ENCODE measurements at regions not wholly inside any gene's neighbourhood (a gene's known extent, or its start where the extent isn't known, plus 50 kb on each side); places are given as distances from the start of the nearest gene placed in this dataset.
A peak's percentile ranks its signal among the peaks of the same experiment; 100 is the strongest.

DNA sequence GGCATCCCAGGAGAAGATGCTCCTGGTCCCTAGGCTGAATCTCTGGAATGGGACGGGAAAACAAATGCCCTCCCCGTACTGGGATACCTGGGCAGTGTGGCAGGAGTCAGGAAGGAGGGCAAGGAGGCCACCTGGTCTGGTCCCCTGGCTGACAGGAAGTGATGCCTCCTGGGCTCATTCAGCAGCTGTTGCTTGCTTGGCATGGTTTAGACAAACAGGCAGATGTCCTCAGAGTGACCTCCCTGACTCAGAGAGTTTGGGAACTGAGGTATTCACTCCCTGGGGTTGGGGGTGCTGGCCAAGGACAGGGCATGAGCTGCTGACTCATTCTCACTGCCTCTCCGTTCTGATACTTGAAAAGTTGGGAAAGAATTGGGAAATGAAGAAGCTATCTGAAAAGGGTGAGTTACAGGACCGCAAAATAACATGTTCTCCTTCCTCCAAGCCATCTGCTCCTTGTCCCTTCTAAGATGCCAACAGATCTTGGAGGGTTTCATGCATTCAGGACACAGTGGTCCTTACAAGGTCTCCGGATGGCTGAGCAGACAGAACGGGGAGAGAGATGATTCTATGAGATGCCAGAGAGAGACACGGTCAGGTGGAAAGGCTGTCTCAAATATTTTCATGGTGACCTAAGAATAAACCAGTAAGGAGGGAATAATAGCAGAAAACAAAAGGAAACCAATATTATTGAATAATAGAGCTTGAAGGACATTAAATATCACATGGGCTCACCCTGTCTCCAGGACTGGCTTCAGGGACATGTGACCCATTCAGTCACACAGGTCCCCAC is 534.5 kb downstream of the BNC2 start:
- TF ChIP-seq EZH2phosphoT487 (IDR thresholded peaks at IDR 0.05; ENCODE audit: borderline replicate concordance) (no peak), CBX3 (IDR thresholded peaks at IDR 0.05; ENCODE audit: low read depth) (peak; percentile 43; the same call in 1 of the 2 replicates), CTCF (IDR thresholded peaks at IDR 0.05 in 2 of 3, conservative IDR thresholded peaks at IDR 0.05 in 1 of 3; ENCODE audit: borderline replicate concordance in 1 of 3, insufficient read depth in 1 of 3, low read depth in 2 of 3, low read length in 2 of 3) (no peak), EGR1 (IDR thresholded peaks at IDR 0.05; ENCODE audit: low read depth) (no peak), POLR2A (IDR thresholded peaks at IDR 0.05; ENCODE audit: borderline replicate concordance, extremely low read depth, insufficient read depth, insufficient read length) (no peak), POLR2AphosphoS5 (IDR thresholded peaks at IDR 0.05; ENCODE audit: low read depth, low read length) (peak; percentile 36; the same call in 1 of the 2 replicates), RAD21 (IDR thresholded peaks at IDR 0.05; ENCODE audit: low read depth) (peak; percentile 9; the same call in 1 of the 2 replicates), ZNF274 (IDR thresholded peaks at IDR 0.05; ENCODE audit: low read depth, low read length) (no peak), ZBTB33 (IDR thresholded peaks at IDR 0.05; ENCODE audit: extremely low read depth, insufficient replicate concordance, low read length) (no peak), REST (IDR thresholded peaks at IDR 0.05; ENCODE audit: low read depth) (no peak), SRF (IDR thresholded peaks at IDR 0.05; ENCODE audit: low read depth) (no peak), ELF1 (IDR thresholded peaks at IDR 0.05; ENCODE audit: borderline replicate concordance, low read depth) (no peak), EZH2 (IDR thresholded peaks at IDR 0.05) (no peak)
